ENCODE measurements at regions not wholly inside any gene's neighbourhood (a gene's known extent, or its start where the extent isn't known, plus 50 kb on each side); places are given as distances from the start of the nearest gene placed in this dataset.

GRCh38 chr14:34198096-34198495, 247.2 kb upstream of the EGLN3 start:
- ChIA-PET CTCF (no interaction called here), POLR2A (no interaction called here)
- peaks cover 4% of the 10 kb centered on the region for H3K27me3 Mint-ChIP-seq
- TF ChIP-seq, protein P1, sequence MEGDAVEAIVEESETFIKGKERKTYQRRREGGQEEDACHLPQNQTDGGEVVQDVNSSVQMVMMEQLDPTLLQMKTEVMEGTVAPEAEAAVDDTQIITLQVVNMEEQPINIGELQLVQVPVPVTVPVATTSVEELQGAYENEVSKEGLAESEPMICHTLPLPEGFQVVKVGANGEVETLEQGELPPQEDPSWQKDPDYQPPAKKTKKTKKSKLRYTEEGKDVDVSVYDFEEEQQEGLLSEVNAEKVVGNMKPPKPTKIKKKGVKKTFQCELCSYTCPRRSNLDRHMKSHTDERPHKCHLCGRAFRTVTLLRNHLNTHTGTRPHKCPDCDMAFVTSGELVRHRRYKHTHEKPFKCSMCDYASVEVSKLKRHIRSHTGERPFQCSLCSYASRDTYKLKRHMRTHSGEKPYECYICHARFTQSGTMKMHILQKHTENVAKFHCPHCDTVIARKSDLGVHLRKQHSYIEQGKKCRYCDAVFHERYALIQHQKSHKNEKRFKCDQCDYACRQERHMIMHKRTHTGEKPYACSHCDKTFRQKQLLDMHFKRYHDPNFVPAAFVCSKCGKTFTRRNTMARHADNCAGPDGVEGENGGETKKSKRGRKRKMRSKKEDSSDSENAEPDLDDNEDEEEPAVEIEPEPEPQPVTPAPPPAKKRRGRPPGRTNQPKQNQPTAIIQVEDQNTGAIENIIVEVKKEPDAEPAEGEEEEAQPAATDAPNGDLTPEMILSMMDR (IDR thresholded peaks at IDR 0.05) = no peak
- TF ChIP-seq EZH2 (IDR thresholded peaks at IDR 0.05; ENCODE audit: borderline replicate concordance, insufficient read depth, low read depth, low read length, poor library complexity, severe bottlenecking) = no peak
- Histone ChIP-seq H2AFZ (ENCODE audit: insufficient read depth, low read depth, low read length, poor library complexity, severe bottlenecking) (no peak overlapping the region), H3K4me2 (replicated peaks; ENCODE audit: low read depth, low read length, poor library complexity, severe bottlenecking) (no peak overlapping the region), H3K4me3 (ENCODE audit: control extremely low read depth in 1 of 5, extremely low read depth in 1 of 5, insufficient read depth in 1 of 5, low read depth in 2 of 5, low read length in 4 of 5) (no peak overlapping the region), H3K79me2 (ENCODE audit: control insufficient read depth, insufficient read depth, low read length) (no peaks in the 10 kb centered on the region), H4K20me1 (ENCODE audit: control insufficient read depth, insufficient read depth, low read length, poor library complexity, severe bottlenecking) (no peaks in the 10 kb centered on the region), H3K9me3 (ENCODE audit: control extremely low read depth in 1 of 3, control insufficient read depth in 2 of 3, insufficient read depth in 1 of 3, low read length in 2 of 3) (no peaks in the 10 kb centered on the region), H3K9ac (ENCODE audit: low read length) (no peak overlapping the region), H3K27ac (ENCODE audit: low read length in 2 of 2) (no peak overlapping the region), H3K36me3 (replicated peaks in 1 of 2; ENCODE audit: control extremely low read depth in 1 of 2, control insufficient read depth in 1 of 2, extremely low read depth in 1 of 2, insufficient read depth in 2 of 2, low read length in 1 of 2) (no peaks in the 10 kb centered on the region), H3K4me1 (ENCODE audit: control insufficient read depth in 2 of 2, insufficient read depth in 2 of 2, low read length in 2 of 2) (no peaks in the 10 kb centered on the region), H3K27me3 (replicated peaks in 1 of 4; ENCODE audit: control extremely low read depth in 1 of 4, control insufficient read depth in 3 of 4, insufficient read depth in 4 of 4, low read length in 3 of 4) (no peaks in the 10 kb centered on the region)
- intact Hi-C loops (cut with micrococcal nuclease) = no loop called here
- no peaks in the 10 kb centered on the region for H3K4me1 Mint-ChIP-seq
- no peaks in the 10 kb centered on the region for H3K9me3 Mint-ChIP-seq (ENCODE audit: insufficient read depth)
- no peak overlapping the region for H3K4me3 Mint-ChIP-seq
- WGBS (ENCODE audit: insufficient coverage) = 83% methylated on average over 2 of the region's 4 CpGs
- no peak overlapping the region for H3K27ac Mint-ChIP-seq
- ATAC-seq (ENCODE audit: low read depth) (no peak), DNase-seq (no peak)

- Histone ChIP-seq H4K20me1 (ENCODE audit: control insufficient read depth, insufficient read depth, low read length, poor library complexity, severe bottlenecking) (no peaks in the 10 kb centered on the region), H3K27me3 (replicated peaks in 1 of 4; ENCODE audit: control extremely low read depth in 1 of 4, control insufficient read depth in 3 of 4, insufficient read depth in 4 of 4, low read length in 3 of 4) (no peaks in the 10 kb centered on the region), H3K27ac (ENCODE audit: low read length in 2 of 2) (no peak overlapping the region), H2AFZ (ENCODE audit: insufficient read depth, low read depth, low read length, poor library complexity, severe bottlenecking) (no peak overlapping the region), H3K79me2 (ENCODE audit: control insufficient read depth, insufficient read depth, low read length) (no peaks in the 10 kb centered on the region), H3K9ac (ENCODE audit: low read length) (no peak overlapping the region), H3K36me3 (replicated peaks in 1 of 2; ENCODE audit: control extremely low read depth in 1 of 2, control insufficient read depth in 1 of 2, extremely low read depth in 1 of 2, insufficient read depth in 2 of 2, low read length in 1 of 2) (no peaks in the 10 kb centered on the region), H3K4me1 (ENCODE audit: control insufficient read depth in 2 of 2, insufficient read depth in 2 of 2, low read length in 2 of 2) (no peaks in the 10 kb centered on the region), H3K9me3 (ENCODE audit: control extremely low read depth in 1 of 3, control insufficient read depth in 2 of 3, insufficient read depth in 1 of 3, low read length in 2 of 3) (no peaks in the 10 kb centered on the region), H3K4me3 (ENCODE audit: control extremely low read depth in 1 of 5, extremely low read depth in 1 of 5, insufficient read depth in 1 of 5, low read depth in 2 of 5, low read length in 4 of 5) (no peak overlapping the region), H3K4me2 (replicated peaks; ENCODE audit: low read depth, low read length, poor library complexity, severe bottlenecking) (no peak overlapping the region)
- ATAC-seq (ENCODE audit: low read depth) (no peak), DNase-seq (no peak)
- Mint-ChIP-seq H3K27ac (no peak overlapping the region), H3K4me1 (no peaks in the 10 kb centered on the region), H3K27me3 (peaks cover 4% of the 10 kb centered on the region), H3K4me3 (no peak overlapping the region), H3K9me3 (ENCODE audit: insufficient read depth) (no peaks in the 10 kb centered on the region)
- ChIA-PET CTCF (no interaction called here), POLR2A (no interaction called here)
- intact Hi-C loops (cut with micrococcal nuclease) = no loop called here
- no peak for TF ChIP-seq EZH2 (IDR thresholded peaks at IDR 0.05; ENCODE audit: borderline replicate concordance, insufficient read depth, low read depth, low read length, poor library complexity, severe bottlenecking)
- TF ChIP-seq, protein P1 (IDR thresholded peaks at IDR 0.05) = no peak
These were observed 245.1 kb upstream of the EGLN3 start for GRCh38 chr14:34195964-34196363.
